Heart left ventricle (tissue), 13 donors: ENCODE measurements at regions not wholly inside any gene's neighbourhood (a gene's known extent, or its start where the extent isn't known, plus 50 kb on each side); places are given as distances from the start of the nearest gene placed in this dataset.

Experiments used
- CTCF ChIP-seq, 12 donors: fragments of 200-600 bp; sonication (generic) in 4 of 12; IDR thresholded peaks; one replicate each; pipeline versions ENCODE4 v1.5.0 to v1.8.0; 2018 to 2022; ENCODE audit warnings: antibody characterized with exemption in 12 of 12, mild to moderate bottlenecking in 5 of 12
- POLR2A ChIP-seq, 2 donors: fragments of 450-650 bp; IDR thresholded peaks; one replicate each; pipeline ENCODE4 v1.6.1; 2017; ENCODE audit warnings: antibody characterized with exemption in 2 of 2, mild to moderate bottlenecking in 2 of 2, moderate library complexity in 2 of 2
- donor health status: ischemic (EF 13 %, LVEDD 7.1; RV severe dilation, severe dysfunction).
- donor health status: DM: no; HTN: yes; CAD: no.
- donor health status: DM: no; HTN: no; CAD: no.
- donor health status: ischemic (EF 25% LVEDD 6.9; RV normal size, moderate dysfunction).
- donor health status: ischemic (EF 25% LVEDD 5.7; RV mildly dilated, moderate dysfunction).
- donor health status: ischemic (EF 35%, LVEDD 5.7; RV mildly dilated, moderate dysfunction).
- donor health status: nonischemic (EF 11% LVEDD 7.7; RV severe dilation, severe dysfunction).
- donor health status: DM: yes; HTN: yes; CAD: no.
- donor health status: PGD.
- donor health status: ischemic (EF 29% LVEDD 5.4; RV normal size, mild dysfunction).
- donor health status: nonischemic (EF 23%, LVEDD 6.1; RV moderate dilation, normal function).

DNA sequence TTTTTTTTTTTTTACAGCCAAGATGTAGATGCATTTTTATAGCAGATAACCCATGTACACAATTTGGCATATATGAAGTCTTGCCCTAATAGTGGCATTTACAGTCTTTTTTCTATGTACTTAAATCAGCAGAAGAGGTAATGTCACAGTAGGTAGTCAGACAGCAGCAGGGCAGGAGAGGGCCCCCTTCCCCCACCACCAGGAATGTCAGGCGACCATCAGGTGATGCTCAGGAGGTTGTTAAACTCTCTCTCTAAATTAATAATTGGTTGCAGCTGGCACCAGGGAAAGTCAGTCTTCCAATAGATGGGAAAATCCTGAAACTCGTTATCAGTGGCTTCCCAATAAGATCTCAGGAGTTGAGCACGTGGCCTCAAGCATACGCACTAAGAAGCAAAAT, 188.0 kb upstream of the ADGRB3 start:
- TF ChIP-seq POLR2A (IDR thresholded peaks at IDR 0.05) (no peak), CTCF (IDR thresholded peaks at IDR 0.05) (no peak)
